GM23248 (cell line): ENCODE measurements at regions not wholly inside any gene's neighbourhood (a gene's known extent, or its start where the extent isn't known, plus 50 kb on each side); places are given as distances from the start of the nearest gene placed in this dataset.

ENCODE experiments used
- DNase-seq: peaks from one replicate; pipeline ENCODE4 v3.0.0-alpha.2; 2015
- H2AFZ ChIP-seq: fragments of 200-600 bp; sonication (generic); 2 replicates; pipeline ENCODE4 v1.6.1; 2016; ENCODE audit warnings: antibody characterized with exemption
- H3F3A ChIP-seq: fragments of 200-600 bp; sonication (generic); 2 replicates; pipeline ENCODE4 v1.6.1; 2016; ENCODE audit warnings: mild to moderate bottlenecking, antibody characterized with exemption, mixed run types; ENCODE audit not compliant: insufficient read depth
- H3K27ac ChIP-seq: fragments of 200-600 bp; sonication (generic); 2 replicates; pipeline ENCODE4 v1.5.1; 2016; ENCODE audit warnings: mild to moderate bottlenecking
- H3K27me3 ChIP-seq: fragments of 200-600 bp; sonication (generic); replicated peaks from 2 replicates; pipeline ENCODE4 v1.6.1; 2016; ENCODE audit warnings: mild to moderate bottlenecking; ENCODE audit not compliant: insufficient read depth
- H3K36me3 ChIP-seq: fragments of 200-600 bp; sonication (generic); 2 replicates; pipeline ENCODE4 v1.6.1; 2016; ENCODE audit warnings: low read depth, mild to moderate bottlenecking
- H3K4me1 ChIP-seq: fragments of 200-600 bp; sonication (generic); 2 replicates; pipeline ENCODE4 v1.6.1; 2016; ENCODE audit warnings: mild to moderate bottlenecking; ENCODE audit not compliant: insufficient read depth
- H3K4me2 ChIP-seq: fragments of 200-600 bp; sonication (generic); one replicate; pipeline ENCODE4 v1.6.1; 2016; ENCODE audit warnings: mild to moderate bottlenecking; ENCODE audit not compliant: unreplicated experiment
- H3K4me3 ChIP-seq: fragments of 200-600 bp; sonication (generic); 2 replicates; pipeline ENCODE4 v1.5.1; 2016; ENCODE audit warnings: mild to moderate bottlenecking
- H3K79me2 ChIP-seq: fragments of 200-600 bp; sonication (generic); 2 replicates; pipeline ENCODE4 v1.6.1; 2016; ENCODE audit warnings: mild to moderate bottlenecking; ENCODE audit not compliant: insufficient read depth
- H3K9ac ChIP-seq: fragments of 200-600 bp; sonication (generic); 2 replicates; pipeline ENCODE4 v1.6.1; 2016; ENCODE audit warnings: mild to moderate bottlenecking
- H3K9me2 ChIP-seq: fragments of 200-600 bp; sonication (generic); 2 replicates; pipeline ENCODE4 v1.6.1; 2016; ENCODE audit warnings: mixed run types, mild to moderate bottlenecking, moderate library complexity; ENCODE audit not compliant: insufficient read depth
- H3K9me3 ChIP-seq: fragments of 200-600 bp; sonication (generic); one replicate; pipeline ENCODE4 v1.6.1; 2017; ENCODE audit warnings: low read depth
- H4K20me1 ChIP-seq: fragments of 200-600 bp; sonication (generic); 2 replicates; pipeline ENCODE4 v1.6.0; 2016; ENCODE audit not compliant: insufficient read depth
- EZH2 ChIP-seq: fragments of 200-600 bp; sonication (generic); IDR thresholded peaks from 2 replicates; pipeline ENCODE4 v1.6.1; 2018; ENCODE audit warnings: antibody characterized with exemption, mild to moderate bottlenecking; ENCODE audit not compliant: insufficient read depth, poor library complexity, severe bottlenecking
- EZH2phosphoT487 ChIP-seq: fragments of 200-600 bp; sonication (generic); IDR thresholded peaks from 2 replicates; pipeline ENCODE4 v1.6.1; 2018; ENCODE audit warnings: antibody characterized with exemption, moderate library complexity, mild to moderate bottlenecking, low read depth; ENCODE audit not compliant: insufficient read depth
- WGBS, 2 experiments: methylation state at CpG; one replicate each; pipeline ENCODE4 v1.1.6; 2015 to 2017; ENCODE audit warnings: low lambda C conversion rate in 2 of 2, low coverage in 1 of 2; ENCODE audit errors: missing lambda C conversion rate in 2 of 2; 5-methylcytosine and 5-hydroxymethylcytosine counted together
- in situ Hi-C: fragments of 300-500 bp; cut with MboI; formaldehyde crosslinking; loops from 2 replicates; pipeline ENCODE4 v1.15.0; 2020

DNA sequence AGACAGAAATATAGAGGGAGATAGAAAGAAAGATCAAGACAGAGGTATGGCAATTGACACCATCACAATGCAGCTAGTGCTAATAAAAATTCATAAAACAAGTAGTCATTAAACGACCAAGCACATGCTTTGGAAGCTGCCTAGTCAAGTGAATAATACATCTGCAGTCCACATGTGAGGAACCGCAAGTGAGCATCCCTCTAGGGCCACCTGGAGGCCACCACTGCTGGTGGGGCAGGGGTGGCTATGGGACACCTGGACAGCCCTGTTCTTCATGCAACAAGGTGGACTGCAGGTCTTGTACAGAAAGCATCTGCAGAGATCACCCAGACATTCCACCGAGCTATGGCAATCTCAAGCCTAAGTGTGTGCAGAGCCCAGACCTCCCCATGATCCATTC, 451.1 kb upstream of the PFKP start:
- no peak overlapping the region for H2AFZ ChIP-seq
- DNase-seq = no peak
- H3K27ac ChIP-seq = no peak overlapping the region
- no peak overlapping the region for H3K4me3 ChIP-seq
- no peaks in the 10 kb centered on the region for H3K9me2 ChIP-seq
- no peak overlapping the region for H3K9ac ChIP-seq
- TF ChIP-seq EZH2 (no peak), EZH2phosphoT487 (no peak)
- no peaks in the 10 kb centered on the region for H4K20me1 ChIP-seq
- no peaks in the 10 kb centered on the region for H3K9me3 ChIP-seq
- in situ Hi-C loops = no loop called here
- no peak overlapping the region for H3K4me2 ChIP-seq
- H3F3A ChIP-seq = no peaks in the 10 kb centered on the region
- no peaks in the 10 kb centered on the region for H3K4me1 ChIP-seq
- 4 to 9% methylated on average over 3 of the region's 3 CpGs for WGBS, 2 experiments
- H3K36me3 ChIP-seq = no peaks in the 10 kb centered on the region
- no peaks in the 10 kb centered on the region for H3K27me3 ChIP-seq
- no peaks in the 10 kb centered on the region for H3K79me2 ChIP-seq

DNA sequence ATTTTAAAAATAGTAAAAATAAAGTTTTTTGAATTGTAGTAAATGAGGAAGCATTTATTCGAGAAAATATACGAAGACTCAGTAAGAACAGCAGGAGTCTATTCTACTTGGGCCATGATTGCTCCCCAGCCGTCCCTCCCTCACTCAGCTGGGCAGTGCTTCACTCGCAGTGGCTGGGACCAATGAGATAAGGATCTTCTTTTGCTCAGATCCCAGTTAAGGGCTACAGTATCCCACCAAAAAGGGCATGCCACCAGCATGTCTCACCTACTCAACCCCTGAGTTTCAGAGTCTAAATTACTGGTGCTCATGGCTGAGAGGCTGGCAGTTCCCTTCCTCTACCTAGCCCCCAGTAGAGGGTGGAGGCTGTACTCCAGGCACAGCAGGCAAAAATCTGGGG, 455.7 kb upstream of the PFKP start:
- in situ Hi-C loops = no loop called here
- no peak overlapping the region for H3K27ac ChIP-seq
- H3K4me3 ChIP-seq = no peak overlapping the region

DNA sequence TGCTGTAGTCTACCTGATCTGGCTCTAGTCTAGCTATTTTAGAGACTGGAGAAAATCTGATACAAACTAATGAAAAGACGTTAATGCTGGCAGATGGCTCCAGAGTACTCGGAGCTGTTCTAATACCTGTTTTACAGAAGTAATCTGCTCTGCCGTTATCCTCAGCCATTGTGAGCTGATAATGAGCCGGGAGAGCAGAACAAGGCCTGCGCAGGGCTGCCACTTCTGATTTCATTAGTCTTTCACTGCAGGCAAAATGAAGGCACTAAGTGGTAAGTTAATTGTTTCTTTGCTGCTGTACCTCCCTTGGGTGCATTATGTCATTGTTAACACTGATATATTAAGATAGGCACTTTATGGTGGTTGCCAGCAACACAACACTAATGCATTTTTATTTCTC, 456.4 kb upstream of the PFKP start:
- DNase-seq = no peak
- H2AFZ ChIP-seq = no peak overlapping the region
- 19 to 22% methylated on average over 5 of the region's 5 CpGs for WGBS, 2 experiments
- no peaks in the 10 kb centered on the region for H3K9me2 ChIP-seq
- H3K4me1 ChIP-seq = no peaks in the 10 kb centered on the region
- H3K4me2 ChIP-seq = no peak overlapping the region
- TF ChIP-seq EZH2phosphoT487 = no peak
- TF ChIP-seq EZH2 = no peak
- no peaks in the 10 kb centered on the region for H3K36me3 ChIP-seq
- H3K9me3 ChIP-seq = no peaks in the 10 kb centered on the region
- H3K27ac ChIP-seq = no peak overlapping the region
- no peaks in the 10 kb centered on the region for H3K79me2 ChIP-seq
- no peaks in the 10 kb centered on the region for H4K20me1 ChIP-seq
- H3K4me3 ChIP-seq = no peak overlapping the region
- no peaks in the 10 kb centered on the region for H3K27me3 ChIP-seq
- in situ Hi-C loops = no loop called here
- no peaks in the 10 kb centered on the region for H3F3A ChIP-seq
- no peak overlapping the region for H3K9ac ChIP-seq

More for the DNA sequence above, 455.7 kb upstream of the PFKP start:
- 22 to 24% methylated on average over 4 of the region's 4 CpGs for WGBS, 2 experiments
- no peaks in the 10 kb centered on the region for H3F3A ChIP-seq
- H3K9me3 ChIP-seq = no peaks in the 10 kb centered on the region
- H3K9me2 ChIP-seq = no peaks in the 10 kb centered on the region
- no peaks in the 10 kb centered on the region for H3K4me1 ChIP-seq
- H2AFZ ChIP-seq = no peak overlapping the region
- H3K36me3 ChIP-seq = no peaks in the 10 kb centered on the region
- TF ChIP-seq EZH2 (no peak), EZH2phosphoT487 (no peak)
- no peak overlapping the region for H3K9ac ChIP-seq
- no peak overlapping the region for H3K4me2 ChIP-seq
- H3K27me3 ChIP-seq = no peaks in the 10 kb centered on the region
- H3K79me2 ChIP-seq = no peaks in the 10 kb centered on the region
- H4K20me1 ChIP-seq = no peaks in the 10 kb centered on the region
- no peak for DNase-seq

DNA sequence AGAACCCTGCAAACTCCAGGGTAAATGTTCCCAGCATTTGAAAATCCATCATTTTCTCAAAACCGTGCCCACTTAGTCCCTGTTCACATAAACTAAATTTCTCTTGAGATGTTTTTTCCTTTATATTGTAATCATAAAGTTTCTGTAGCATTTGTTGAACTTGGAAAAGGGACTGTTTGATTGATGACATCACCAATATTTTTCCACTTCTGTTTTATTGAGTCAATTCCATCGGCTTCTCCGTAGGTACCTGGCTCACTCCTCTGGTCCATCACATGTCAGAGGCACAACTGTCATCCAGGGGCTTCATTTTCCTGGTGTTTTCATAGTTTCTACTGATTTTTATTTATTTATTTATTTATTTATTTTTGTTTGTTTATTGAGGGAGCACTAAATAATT, 462.5 kb upstream of the PFKP start:
- Histone ChIP-seq H2AFZ (no peak overlapping the region), H4K20me1 (no peaks in the 10 kb centered on the region), H3K27ac (no peak overlapping the region), H3K27me3 (no peaks in the 10 kb centered on the region), H3K9me3 (no peaks in the 10 kb centered on the region), H3F3A (no peaks in the 10 kb centered on the region), H3K36me3 (no peaks in the 10 kb centered on the region), H3K79me2 (no peaks in the 10 kb centered on the region), H3K9me2 (no peaks in the 10 kb centered on the region), H3K4me2 (no peak overlapping the region), H3K4me3 (no peak overlapping the region), H3K4me1 (no peaks in the 10 kb centered on the region), H3K9ac (no peak overlapping the region)
- WGBS, 2 experiments = 36 to 44% methylated on average over 3 of the region's 3 CpGs
- DNase-seq = no peak
- in situ Hi-C loops = no loop called here
- no peak for TF ChIP-seq EZH2phosphoT487
- TF ChIP-seq EZH2 = no peak

DNA sequence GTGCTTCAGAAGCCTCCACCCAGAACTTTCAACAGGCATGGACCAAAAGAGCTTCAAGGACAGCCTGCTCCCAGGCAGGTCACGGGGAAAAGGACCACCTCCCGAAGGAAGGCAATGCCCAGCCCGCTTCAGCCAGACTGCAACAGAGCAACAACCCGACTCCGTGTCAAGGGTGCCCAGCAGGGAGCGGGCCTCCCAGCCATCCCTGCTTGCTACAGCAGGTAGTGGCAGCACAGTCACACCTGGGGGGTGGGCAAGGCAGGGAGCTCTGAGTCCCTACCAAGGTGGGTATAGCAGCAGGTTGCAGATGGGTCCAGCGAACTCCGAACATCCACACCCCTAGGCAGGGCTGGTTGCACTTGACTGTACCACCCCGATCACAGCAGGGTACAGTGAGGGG, 467.8 kb upstream of the PFKP start:
- Histone ChIP-seq H3K4me1 (no peaks in the 10 kb centered on the region), H3K4me3 (no peak overlapping the region), H3F3A (no peaks in the 10 kb centered on the region), H3K79me2 (no peaks in the 10 kb centered on the region), H3K36me3 (no peaks in the 10 kb centered on the region), H3K9ac (no peak overlapping the region), H2AFZ (no peak overlapping the region), H3K4me2 (no peak overlapping the region), H4K20me1 (no peaks in the 10 kb centered on the region), H3K9me3 (peaks cover 4% of the 10 kb centered on the region), H3K9me2 (no peaks in the 10 kb centered on the region), H3K27me3 (no peaks in the 10 kb centered on the region), H3K27ac (no peak overlapping the region)
- DNase-seq = no peak
- TF ChIP-seq EZH2 (no peak), EZH2phosphoT487 (no peak)
- WGBS, 2 experiments = 61% methylated on average over 9 of the region's 9 CpGs
- in situ Hi-C loops = no loop called here
